Aorta (tissue), 5 donors: ENCODE measurements at regions not wholly inside any gene's neighbourhood (a gene's known extent, or its start where the extent isn't known, plus 50 kb on each side); places are given as distances from the start of the nearest gene placed in this dataset.
"Not testable (repeated sequence)": the region's sequence is repeated elsewhere in the genome, so short reads cannot be mapped to it uniquely, and the experiment has no call there.

Experiments used
- ATAC-seq: fragments of 200-7000 bp; cut with Tn5 transposase; one replicate; pipeline ENCODE4 v1.9.1; 2022; ENCODE audit warnings: moderate library complexity; ENCODE audit not compliant: low FRiP score
- DNase-seq, 2 donors: peaks; one replicate each; pipeline ENCODE4 v3.0.0-alpha.2; 2020
- H3K27ac ChIP-seq, 2 donors: one replicate each; pipeline ENCODE4 v1.5.1; 2013; ENCODE audit warnings: low read length in 2 of 2, mild to moderate bottlenecking in 2 of 2, moderate library complexity in 2 of 2, control low read depth in 1 of 2, inconsistent platforms in 1 of 2, low read depth in 1 of 2
- H3K27me3 ChIP-seq, 2 donors: one replicate each; pipeline ENCODE4 v1.6.1; 2013; ENCODE audit warnings: control low read depth in 1 of 2, low read length in 1 of 2, mild to moderate bottlenecking in 1 of 2, moderate library complexity in 1 of 2; ENCODE audit not compliant: insufficient read depth in 2 of 2, control insufficient read depth in 1 of 2
- H3K36me3 ChIP-seq, 2 donors: one replicate each; pipeline ENCODE4 v1.6.1; 2013; ENCODE audit warnings: control low read depth in 1 of 2, low read length in 1 of 2, mild to moderate bottlenecking in 1 of 2; ENCODE audit not compliant: insufficient read depth in 2 of 2, control insufficient read depth in 1 of 2
- H3K4me1 ChIP-seq, 2 donors: one replicate each; pipeline ENCODE4 v1.6.1; 2013; ENCODE audit warnings: low read length in 2 of 2, control low read depth in 1 of 2, mild to moderate bottlenecking in 1 of 2, moderate library complexity in 1 of 2; ENCODE audit not compliant: insufficient read depth in 2 of 2, control insufficient read depth in 1 of 2
- H3K4me3 ChIP-seq, 2 donors: one replicate each; pipeline ENCODE4 v1.5.1; 2013; ENCODE audit warnings: low read length in 2 of 2, control low read depth in 1 of 2, mild to moderate bottlenecking in 1 of 2
- H3K9me3 ChIP-seq: one replicate; pipeline ENCODE4 v1.6.1; 2013; ENCODE audit warnings: mild to moderate bottlenecking, low read length; ENCODE audit not compliant: control insufficient read depth
- WGBS, 2 donors: extraction: QIAGEN DNeasy Blood & Tissue Kit; methylation state at CpG; one replicate each; pipeline ENCODE4 v1.1.7; 2013; 5-methylcytosine and 5-hydroxymethylcytosine counted together
- intact Hi-C, 2 donors: fragments of 100-400 bp; cut with DNase I; formaldehyde crosslinking; loops; one replicate each; pipeline versions ENCODE4 v1.14.2 to v1.15.0; 2022
- donor health status: healthy with polysubstance abuse.
- donor health status: Bipolar disorder and iron deficiency.
- donor health status: DM: no; HTN: no; CAD: no.
- donor health status: DM: no; HTN: no; CAD: no.
- donor health status: DM: yes; HTN: yes; CAD: no.

DNA sequence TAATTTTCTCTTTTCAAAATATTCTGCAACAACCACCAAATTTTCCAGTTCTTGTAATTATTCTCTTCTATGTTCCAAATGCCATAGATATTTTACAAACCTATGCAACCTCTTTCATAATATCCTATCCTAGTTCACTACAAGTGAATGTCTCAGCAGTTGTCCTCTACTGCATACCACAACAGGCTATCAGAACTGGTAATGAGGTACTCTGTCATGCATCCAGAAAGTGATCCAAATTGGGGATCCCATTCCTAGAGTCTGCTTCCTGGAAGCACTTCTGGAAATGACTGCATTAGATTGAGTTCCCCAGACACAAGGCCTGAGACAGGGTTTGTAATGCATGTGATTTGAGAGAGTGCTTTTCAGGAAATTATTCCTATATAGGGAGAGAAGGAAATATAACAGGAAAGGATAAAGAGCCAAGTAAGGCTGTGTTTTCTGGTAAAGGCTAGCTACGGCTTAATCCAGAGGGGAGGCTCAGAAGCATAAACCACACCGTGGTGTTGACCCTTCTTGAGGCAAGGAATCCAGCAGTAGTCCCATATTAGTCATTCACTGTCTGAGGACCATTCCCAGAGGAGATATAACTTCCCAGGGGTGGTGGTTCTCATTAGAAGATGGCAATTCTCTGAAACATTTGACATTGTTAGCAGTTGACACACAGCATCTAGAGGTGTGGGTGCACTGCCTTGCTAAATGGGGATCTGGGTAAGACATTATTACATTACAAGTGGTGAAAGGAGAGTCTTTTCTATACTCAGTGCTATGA lies 80.3 kb upstream of the FST start:
- H3K27ac ChIP-seq = no peak overlapping the region

DNA sequence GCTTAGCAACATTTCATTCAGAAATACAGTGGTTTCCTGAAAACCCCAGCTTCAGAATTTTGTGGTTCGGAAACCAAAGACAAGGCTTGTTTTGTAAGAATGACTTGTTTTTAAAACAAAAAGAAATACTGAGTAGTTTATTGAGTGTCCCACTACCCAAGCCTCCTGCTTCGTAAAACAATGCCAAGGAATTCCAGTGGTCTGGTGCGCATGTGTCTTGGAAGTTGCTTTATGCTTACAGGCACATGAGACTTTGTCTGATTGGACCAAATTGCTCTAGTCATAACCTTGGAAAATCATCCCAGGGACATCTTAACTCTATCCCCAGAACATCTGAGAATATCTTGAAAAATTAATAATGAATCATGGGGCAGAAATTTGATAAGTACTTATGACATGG lies 77.1 kb upstream of the FST start:
- WGBS, 2 donors = 76 to 80% methylated on average over 3 of the region's 3 CpGs
- intact Hi-C loops = no loop called here
- H3K4me1 ChIP-seq = no peaks in the 10 kb centered on the region
- H3K27me3 ChIP-seq = no peaks in the 10 kb centered on the region
- H3K9me3 ChIP-seq = no peaks in the 10 kb centered on the region
- no peak overlapping the region for H3K27ac ChIP-seq
- H3K4me3 ChIP-seq = no peak overlapping the region
- DNase-seq = no peak
- ATAC-seq = no peak
- no peaks in the 10 kb centered on the region for H3K36me3 ChIP-seq

More for the DNA sequence above, 80.3 kb upstream of the FST start:
- Histone ChIP-seq H3K4me3 (no peak overlapping the region), H3K9me3 (no peaks in the 10 kb centered on the region), H3K36me3 (no peaks in the 10 kb centered on the region), H3K4me1 (no peaks in the 10 kb centered on the region), H3K27me3 (no peaks in the 10 kb centered on the region)
- 76 to 78% methylated on average over 2 of the region's 2 CpGs for WGBS, 2 donors
- intact Hi-C loops = no loop called here
- no peak for DNase-seq
- no peak for ATAC-seq

DNA sequence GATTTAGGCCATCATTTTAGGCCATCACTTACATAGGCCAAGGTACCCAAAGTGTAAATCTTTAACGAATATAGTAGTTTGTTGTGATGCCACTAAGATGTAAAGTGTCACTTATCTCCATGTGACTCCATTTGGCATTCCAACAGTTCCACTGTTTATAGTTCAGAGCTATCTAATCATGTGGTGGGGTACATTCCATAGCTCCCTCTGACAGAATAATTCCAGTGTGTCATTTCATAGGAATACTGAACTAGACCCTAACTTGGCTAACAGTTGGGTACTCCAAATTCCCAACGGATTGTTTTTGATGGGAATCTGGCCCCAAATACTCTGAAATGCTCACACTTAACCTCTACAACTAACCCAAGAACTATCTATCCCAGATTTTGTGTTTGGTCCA lies 76.7 kb upstream of the FST start:
- no peak overlapping the region for H3K4me3 ChIP-seq
- ATAC-seq (no peak), DNase-seq (no peak)
- H3K27me3 ChIP-seq = no peaks in the 10 kb centered on the region
- intact Hi-C loops = no loop called here
- H3K27ac ChIP-seq = no peak overlapping the region
- WGBS, 2 donors = 44 to 53% methylated on average over 2 of the region's 2 CpGs
- no peaks in the 10 kb centered on the region for H3K4me1 ChIP-seq
- no peaks in the 10 kb centered on the region for H3K36me3 ChIP-seq
- no peaks in the 10 kb centered on the region for H3K9me3 ChIP-seq

DNA sequence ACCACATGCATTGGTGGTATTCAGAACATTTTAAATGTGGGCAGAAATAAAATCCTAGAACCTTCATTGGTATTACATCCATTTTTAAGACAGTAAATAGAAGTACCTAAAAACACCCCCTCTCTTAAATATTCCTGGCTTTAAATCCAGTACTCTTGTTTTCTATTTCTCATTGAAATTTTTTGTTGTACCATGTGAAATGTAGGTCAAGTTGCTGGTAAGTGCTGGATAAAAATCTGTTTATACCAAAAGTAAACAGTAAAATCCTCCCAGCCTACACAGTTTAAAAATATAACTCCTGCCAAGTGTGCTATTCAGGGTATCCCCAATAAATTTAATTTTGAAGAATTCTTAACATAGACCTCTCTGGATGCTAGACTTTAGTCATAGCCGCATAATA lies 75.0 kb upstream of the FST start:
- Histone ChIP-seq H3K4me1 (no peaks in the 10 kb centered on the region), H3K4me3 (no peak overlapping the region), H3K27me3 (no peaks in the 10 kb centered on the region), H3K36me3 (no peaks in the 10 kb centered on the region), H3K27ac (no peak overlapping the region), H3K9me3 (no peaks in the 10 kb centered on the region)
- DNase-seq (no peak), ATAC-seq (no peak)
- WGBS, 2 donors = 98% methylated on average over 1 of the region's 1 CpG
- intact Hi-C loops = no loop called here

DNA sequence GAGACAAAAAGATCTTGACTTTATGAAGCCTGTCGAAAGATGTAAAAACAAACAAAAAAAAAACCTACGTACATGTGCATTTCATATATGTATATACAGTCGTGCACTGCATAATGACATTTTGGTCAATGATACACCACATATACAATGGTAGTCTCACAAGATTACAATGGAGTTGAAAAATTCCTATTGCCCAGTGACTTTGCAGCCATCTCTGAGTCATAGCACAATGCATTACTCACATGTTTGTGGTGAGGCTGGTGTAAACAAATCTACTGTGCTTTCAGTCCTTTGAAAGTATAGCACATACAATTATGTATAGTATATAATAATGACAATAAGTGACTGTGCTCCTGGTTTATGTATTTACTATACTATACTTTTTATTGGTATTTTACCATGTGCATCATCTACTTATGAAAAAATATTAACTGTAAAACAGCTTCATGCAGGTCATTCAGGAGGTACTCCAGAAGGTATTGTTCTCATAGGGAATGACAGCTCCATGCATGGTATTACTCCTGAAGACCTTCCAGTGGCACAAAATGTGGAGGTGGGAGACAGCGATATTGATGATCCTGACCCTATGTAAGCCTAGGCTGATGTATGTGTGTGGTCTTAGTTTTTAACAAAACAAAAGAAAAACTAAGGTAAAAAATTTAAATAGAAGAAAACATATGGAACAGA lies 73.7 kb upstream of the FST start:
- no peaks in the 10 kb centered on the region for H3K9me3 ChIP-seq
- intact Hi-C loops = no loop called here
- ATAC-seq (no peak), DNase-seq (no peak)
- no peak overlapping the region for H3K27ac ChIP-seq
- H3K27me3 ChIP-seq = no peaks in the 10 kb centered on the region
- no peaks in the 10 kb centered on the region for H3K36me3 ChIP-seq
- 92 to 95% methylated on average over 4 of the region's 4 CpGs for WGBS, 2 donors
- no peak overlapping the region for H3K4me3 ChIP-seq
- H3K4me1 ChIP-seq = no peaks in the 10 kb centered on the region

DNA sequence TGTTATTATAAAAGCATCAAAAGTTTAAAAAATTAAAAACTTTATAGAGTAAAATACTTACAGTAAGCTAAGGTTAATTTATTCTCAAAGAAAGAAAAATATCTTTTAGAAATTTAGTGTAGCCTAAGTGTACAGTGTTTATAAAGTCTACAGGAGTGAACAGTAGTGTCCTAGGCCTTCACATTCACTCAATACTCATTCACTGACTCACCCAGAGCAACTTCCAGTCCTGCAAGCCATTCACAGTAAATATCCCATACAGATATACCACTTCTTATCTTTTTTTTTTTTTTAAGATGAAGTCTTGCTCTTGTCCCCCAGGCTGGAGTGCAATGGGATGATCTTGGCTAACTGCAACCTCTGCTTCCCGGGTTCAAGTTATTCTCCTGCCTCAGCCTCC lies 73.1 kb upstream of the FST start:
- H3K9me3 ChIP-seq = no peaks in the 10 kb centered on the region
- no peak overlapping the region for H3K27ac ChIP-seq
- no peak overlapping the region for H3K4me3 ChIP-seq
- ATAC-seq = no peak
- H3K4me1 ChIP-seq = no peaks in the 10 kb centered on the region
- no peaks in the 10 kb centered on the region for H3K36me3 ChIP-seq
- DNase-seq = no peak
- H3K27me3 ChIP-seq = no peaks in the 10 kb centered on the region
- 94 to 95% methylated on average over 1 of the region's 1 CpG for WGBS, 2 donors
- intact Hi-C loops = no loop called here

DNA sequence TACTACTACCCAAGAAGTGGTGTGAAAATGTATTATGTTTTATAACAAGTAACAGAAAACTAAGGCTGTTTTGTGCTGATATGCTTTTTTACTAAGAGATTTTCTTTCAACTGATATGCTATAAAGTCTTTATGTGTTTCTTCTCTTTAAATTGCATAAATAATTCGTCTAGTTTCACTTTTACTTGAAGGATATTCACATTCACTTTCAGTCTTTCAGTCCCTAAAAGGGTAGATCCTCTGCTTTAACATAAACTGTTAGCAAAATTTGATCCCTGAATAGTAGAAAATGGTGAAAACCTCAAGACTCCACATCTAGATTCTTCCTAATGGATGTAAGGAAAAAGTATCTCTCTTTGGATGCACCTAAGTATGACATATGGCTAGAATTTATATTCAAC lies 69.0 kb upstream of the FST start:
- ATAC-seq (no peak), DNase-seq (no peak)
- Histone ChIP-seq H3K4me3 (no peak overlapping the region), H3K27ac (no peak overlapping the region), H3K27me3 (no peaks in the 10 kb centered on the region), H3K4me1 (no peaks in the 10 kb centered on the region), H3K9me3 (no peaks in the 10 kb centered on the region), H3K36me3 (no peaks in the 10 kb centered on the region)
- intact Hi-C loops = no loop called here
- WGBS, 2 donors = 36% methylated on average over 1 of the region's 1 CpG

DNA sequence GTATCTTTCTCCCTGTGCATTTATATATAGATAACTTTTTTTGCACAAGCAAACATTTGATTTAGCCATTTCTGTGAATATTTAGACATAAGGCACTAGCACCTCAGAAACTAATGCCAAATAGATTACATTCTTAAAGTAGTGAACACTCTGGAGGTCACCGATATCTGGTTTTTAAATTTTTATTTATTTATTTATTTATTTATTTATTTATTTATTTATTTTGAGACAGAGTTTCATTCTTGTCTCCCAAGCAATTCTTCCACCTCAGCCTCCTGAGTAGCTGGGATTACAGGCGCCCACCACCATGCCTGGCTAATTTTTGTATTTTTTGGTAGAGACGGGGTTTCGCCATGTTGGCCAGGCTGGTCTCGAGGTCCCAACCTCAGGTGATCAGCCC lies 67.9 kb upstream of the FST start:
- H3K4me1 ChIP-seq, H3K36me3 ChIP-seq, H3K27ac ChIP-seq, H3K4me3 ChIP-seq, DNase-seq, H3K27me3 ChIP-seq, H3K9me3 ChIP-seq, ATAC-seq, intact Hi-C loops: not testable (repeated sequence)
- WGBS, 2 donors = 97 to 98% methylated on average over 5 of the region's 5 CpGs

DNA sequence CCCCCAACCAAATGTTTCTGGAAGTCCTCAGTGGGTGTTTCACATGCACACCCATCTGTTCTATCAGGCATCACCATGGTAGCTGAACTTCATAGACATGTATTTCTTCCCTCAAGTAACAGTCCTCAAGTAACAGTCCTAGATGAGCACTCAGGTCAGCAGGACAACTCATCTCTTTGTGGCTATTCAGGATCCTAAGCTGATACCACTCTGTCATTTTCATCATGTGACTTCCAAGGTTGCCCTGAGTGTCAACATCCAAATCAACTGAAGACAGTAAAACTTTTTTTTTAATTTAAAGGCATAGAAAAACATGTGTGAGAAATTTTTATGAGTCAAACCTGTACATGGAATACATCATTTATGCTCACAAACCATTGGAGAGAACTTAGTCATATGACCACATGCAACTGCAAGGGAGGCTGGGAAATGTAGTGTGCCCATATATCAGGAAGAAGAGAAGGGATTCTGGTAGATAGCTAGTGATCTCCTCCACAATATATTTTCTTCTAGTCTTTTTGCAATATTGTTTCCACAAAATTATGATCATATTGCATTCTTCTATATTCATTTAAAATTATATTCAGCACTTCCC lies 64.2 kb upstream of the FST start:
- Histone ChIP-seq H3K27ac (no peak overlapping the region), H3K27me3 (no peaks in the 10 kb centered on the region), H3K36me3 (no peaks in the 10 kb centered on the region), H3K9me3 (no peaks in the 10 kb centered on the region), H3K4me1 (no peaks in the 10 kb centered on the region), H3K4me3 (no peak overlapping the region)
- ATAC-seq = no peak
- intact Hi-C loops = no loop called here
- no peak for DNase-seq
